GM12878 (cell line): ENCODE measurements at regions not wholly inside any gene's neighbourhood (a gene's known extent, or its start where the extent isn't known, plus 50 kb on each side); places are given as distances from the start of the nearest gene placed in this dataset. TPM values are rescaled to one million over a fixed set of nuclear protein-coding genes. Genes with fewer than 3 reads are reported as not detected.
A peak's percentile ranks its signal among the peaks of the same experiment; 100 is the strongest.

Experiments
- ATAC-seq: fragments of 200-7000 bp; cut with Tn5 transposase; 3 replicates; pipeline ENCODE4 v1.9.1; 2020; ENCODE audit warnings: mild to moderate bottlenecking, moderate library complexity
- BruUV-seq: library from RNA; stranded (reverse); fragments of 400-500 nt; replicated peaks from 2 replicates; lab custom pipeline; 2021; lab: Mats Ljungman, UMichigan
- CTCF ChIA-PET: fragments of 300-600 bp; sonication (Branson Sonifier 250); formaldehyde crosslinking; extraction: SDS; loops from one replicate; lab custom pipeline; 2021; ENCODE audit warnings: inconsistent platforms; lab: Yijun Ruan, JAX
- POLR2A ChIA-PET: fragments of 350-600 bp; formaldehyde crosslinking; extraction: SDS; loops from one replicate; lab custom pipeline; 2021; ENCODE audit warnings: inconsistent platforms; lab: Charles Lee
- RAD21 ChIA-PET: fragments of 300-600 bp; sonication (Branson Sonifier 250); formaldehyde crosslinking; loops from one replicate; lab custom pipeline; 2023; ENCODE audit warnings: antibody characterized with exemption; ENCODE audit not compliant: unreplicated experiment; lab: Charles Lee
- SMC1A ChIA-PET: fragments of 300-600 bp; sonication (Branson Sonifier 250); formaldehyde crosslinking; loops from one replicate; lab custom pipeline; 2023; ENCODE audit not compliant: unreplicated experiment, uncharacterized antibody; lab: Charles Lee
- DNase-seq: peaks from one replicate; pipeline ENCODE4 v3.0.0-alpha.2; 2011; ENCODE audit warnings: low read depth, low spot score
- FAIRE-seq: peaks from 3 replicates; lab custom pipeline; 2011; peaks lifted over from hg19 to GRCh38; lab: Jason Lieb, UNC
- H2AFZ ChIP-seq: 2 replicates; pipeline ENCODE4 v1.6.0; 2011; ENCODE audit warnings: low read depth, low read length, control low read depth; ENCODE audit not compliant: control insufficient read depth
- H3K27ac ChIP-seq: 2 replicates; pipeline ENCODE4 v1.5.1; 2011; ENCODE audit warnings: control low read depth; ENCODE audit not compliant: control insufficient read depth, insufficient read depth
- H3K27me3 ChIP-seq, 2 experiments: replicated peaks in 1 of 2; 2 replicates each; pipeline versions ENCODE4 v1.6.0 to v1.6.1; 2011; ENCODE audit warnings: low read length in 1 of 2; ENCODE audit not compliant: control insufficient read depth in 2 of 2, insufficient read depth in 2 of 2
- H3K36me3 ChIP-seq, 2 experiments: 2 replicates each; pipeline ENCODE4 v1.5.1; 2011; ENCODE audit warnings: low read length in 1 of 2; ENCODE audit not compliant: control insufficient read depth in 2 of 2, insufficient read depth in 2 of 2
- H3K4me1 ChIP-seq: 2 replicates; pipeline ENCODE4 v1.6.1; 2011; ENCODE audit warnings: mild to moderate bottlenecking, low read length, moderate library complexity, mixed read lengths; ENCODE audit not compliant: control insufficient read depth, insufficient read depth
- H3K4me2 ChIP-seq: 2 replicates; pipeline ENCODE4 v1.6.0; 2011; ENCODE audit warnings: control low read depth; ENCODE audit not compliant: control insufficient read depth, insufficient read depth
- H3K4me3 ChIP-seq: fragments of 200-600 bp; sonication (generic); 2 replicates; pipeline ENCODE4 v1.5.1; 2016
- H3K79me2 ChIP-seq: 2 replicates; pipeline ENCODE4 v1.6.0; 2011; ENCODE audit warnings: low read length; ENCODE audit not compliant: control insufficient read depth, insufficient read depth
- H3K9ac ChIP-seq: 2 replicates; pipeline ENCODE4 v1.8.0; 2011; ENCODE audit warnings: low read length, control low read depth, mixed read lengths; ENCODE audit not compliant: control insufficient read depth, insufficient read depth
- H3K9me3 ChIP-seq: replicated peaks from 3 replicates; pipeline ENCODE4 v1.5.1; 2011; ENCODE audit warnings: mild to moderate bottlenecking, low read length; ENCODE audit not compliant: control insufficient read depth, insufficient read depth
- H4K20me1 ChIP-seq: 2 replicates; pipeline ENCODE4 v1.6.0; 2011; ENCODE audit not compliant: control insufficient read depth, insufficient read depth
- CBX3 ChIP-seq: fragments of 200-600 bp; sonication (generic); IDR thresholded peaks from 2 replicates; pipeline ENCODE4 v1.6.1; 2016; ENCODE audit warnings: low read depth, borderline replicate concordance
- EZH2 ChIP-seq: IDR thresholded peaks from 2 replicates; pipeline ENCODE4 v1.6.1; 2012; ENCODE audit warnings: low read depth, mild to moderate bottlenecking, control low read depth, inconsistent platforms, low read length, borderline replicate concordance; ENCODE audit not compliant: control insufficient read depth
- FOS ChIP-seq: IDR thresholded peaks from 3 replicates; pipeline ENCODE4 v1.6.1; 2011; ENCODE audit warnings: borderline replicate concordance; ENCODE audit not compliant: insufficient read length; ENCODE audit errors: extremely low read depth
- GATAD2B ChIP-seq: fragments of 450-650 bp; conservative IDR thresholded peaks from 2 replicates; pipeline ENCODE4 v1.6.1; 2017; ENCODE audit warnings: low read depth, mild to moderate bottlenecking, moderate library complexity
- KDM1A ChIP-seq: fragments of 200-600 bp; sonication (generic); IDR thresholded peaks from 2 replicates; pipeline ENCODE4 v1.6.1; 2016; ENCODE audit warnings: borderline replicate concordance
- PAX8 ChIP-seq: fragments of 450-650 bp; IDR thresholded peaks from 2 replicates; pipeline ENCODE4 v1.6.1; 2017; ENCODE audit warnings: mild to moderate bottlenecking, moderate library complexity
- PML ChIP-seq: IDR thresholded peaks from 2 replicates; pipeline ENCODE4 v1.6.1; 2012; ENCODE audit warnings: low read length, inconsistent platforms
- PRDM15 ChIP-seq: fragments of 450-650 bp; formaldehyde crosslinking; IDR thresholded peaks from 2 replicates; pipeline ENCODE4 v1.4.0; 2020; ENCODE audit warnings: mild to moderate bottlenecking, moderate library complexity
- TAF1 ChIP-seq: IDR thresholded peaks from 2 replicates; pipeline ENCODE4 v1.6.1; 2011; ENCODE audit warnings: mild to moderate bottlenecking, low read depth, low read length, borderline replicate concordance
- ZNF622 ChIP-seq: fragments of 450-650 bp; IDR thresholded peaks from 2 replicates; pipeline ENCODE4 v1.6.1; 2017; ENCODE audit warnings: mild to moderate bottlenecking, inconsistent platforms
- WGBS: methylation state at CpG from one replicate; pipeline ENCODE4 v1.1.6; 2016; ENCODE audit warnings: low lambda C conversion rate; ENCODE audit not compliant: insufficient replicate concordance, insufficient coverage; ENCODE audit errors: missing lambda C conversion rate; 5-methylcytosine and 5-hydroxymethylcytosine counted together
- in situ Hi-C: fragments of 300-500 bp; cut with MboI; formaldehyde crosslinking; loops from 9 replicates; pipeline ENCODE4 v1.14.3; 2018; ENCODE audit warnings: mixed read lengths
- intact Hi-C: fragments of 100-400 bp; cut with micrococcal nuclease; formaldehyde crosslinking; loops from one replicate; pipeline ENCODE4 v1.14.2; 2022; ENCODE audit not compliant: unreplicated experiment
- small RNA-seq: library from RNA; depleted of rRNA; stranded (forward); fragments of <200 nt; gene quantifications from one replicate; pipeline ENCODE3, GENCODE V24; 2014

- Histone ChIP-seq H3K9ac (no peak overlapping the region), H2AFZ (peak overlapping the region; percentile 24)
- POLR2A ChIA-PET = interaction anchor here (0.5 to 8.6 kb wide), 10 partner anchors 10 to 79 kb away, joined by 3 to 126 read pairs (median 6); no protein-coding TSS in a partner anchor
These were observed 81.3 kb downstream of the CDC42EP3 start for GRCh38 chr2:37590119-37590571.

More at GRCh38 chr2:37590119-37590571, 81.3 kb downstream of the CDC42EP3 start:
- no peak for FAIRE-seq
- Histone ChIP-seq H3K4me3 (no peak overlapping the region), H3K4me1 (peaks cover 43% of the 10 kb centered on the region), H3K27ac (peak overlapping the region; percentile 73; the same call in 1 of the 2 replicates), H4K20me1 (no peaks in the 10 kb centered on the region), H3K79me2 (no peaks in the 10 kb centered on the region), H3K4me2 (no peak overlapping the region), H3K36me3 (no peaks in the 10 kb centered on the region), H3K9me3 (peaks cover 12% of the 10 kb centered on the region; the same call in 2 of the 3 replicates), H3K27me3 (no peaks in the 10 kb centered on the region)
- ChIA-PET CTCF (interaction anchor here (0.6 to 6.0 kb wide), 10 partner anchors 10 to 286 kb away, joined by 3 to 36 read pairs (median 4); no protein-coding TSS in a partner anchor), RAD21 (interaction anchor here (1.0 to 12.0 kb wide), 10 partner anchors 10 to 242 kb away, joined by 3 to 165 read pairs (median 5); partner anchors contain the start of gene CDC42EP3), SMC1A (interaction anchor here (0.6 to 12.4 kb wide), 18 partner anchors 11 to 268 kb away, joined by 3 to 178 read pairs (median 5); no protein-coding TSS in a partner anchor)
- WGBS = 73% methylated on average over 3 of the region's 3 CpGs
- in situ Hi-C loops (no loop called here), intact Hi-C loops (no loop called here)
- no peak for ATAC-seq
- no peak for DNase-seq
- BruUV-seq = no TSS peak
- TF ChIP-seq EZH2 (no peak), FOS (no peak), ZNF622 (no peak), PAX8 (no peak), TAF1 (no peak), PML (no peak), KDM1A (no peak), PRDM15 (CRISPR knock-in tag) (no peak), CBX3 (no peak), GATAD2B (no peak)

Small RNAs in the stretch of these regions (small RNA-seq; reads per million reads assigned to genes)
- gene RNU6-1116P = not detected
